ENCODE measurements at regions not wholly inside any gene's neighbourhood (a gene's known extent, or its start where the extent isn't known, plus 50 kb on each side); places are given as distances from the start of the nearest gene placed in this dataset.

- FAIRE-seq, result peak; percentile 73
- DNase-seq (ENCODE audit: low spot score), result peak; percentile 65
Measured at GRCh38 chr16:66315210-66315825, 51.2 kb upstream of the CDH5 start.

DNA sequence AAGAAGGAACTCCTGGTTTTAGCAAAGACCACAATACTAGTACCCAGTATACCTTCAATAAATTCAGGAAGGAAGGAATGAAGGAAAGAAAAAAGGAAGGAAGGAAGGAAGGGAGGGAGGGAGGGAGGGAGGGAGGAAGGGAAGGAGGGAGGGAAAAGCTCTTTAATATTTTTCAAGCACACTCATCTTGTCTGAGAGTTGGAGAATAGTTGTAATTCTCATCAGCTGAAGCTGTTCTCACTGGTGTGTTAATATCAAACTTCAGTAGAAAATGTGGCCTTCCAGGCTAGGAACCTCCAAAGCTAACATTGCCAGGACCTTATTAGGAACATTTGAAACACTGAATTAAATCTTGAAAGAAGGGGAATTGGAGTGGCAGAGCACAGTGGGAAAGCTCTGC is 55.2 kb upstream of the CDH5 start:
- DNase-seq (ENCODE audit: low spot score) (no peak), FAIRE-seq (no peak)

DNA sequence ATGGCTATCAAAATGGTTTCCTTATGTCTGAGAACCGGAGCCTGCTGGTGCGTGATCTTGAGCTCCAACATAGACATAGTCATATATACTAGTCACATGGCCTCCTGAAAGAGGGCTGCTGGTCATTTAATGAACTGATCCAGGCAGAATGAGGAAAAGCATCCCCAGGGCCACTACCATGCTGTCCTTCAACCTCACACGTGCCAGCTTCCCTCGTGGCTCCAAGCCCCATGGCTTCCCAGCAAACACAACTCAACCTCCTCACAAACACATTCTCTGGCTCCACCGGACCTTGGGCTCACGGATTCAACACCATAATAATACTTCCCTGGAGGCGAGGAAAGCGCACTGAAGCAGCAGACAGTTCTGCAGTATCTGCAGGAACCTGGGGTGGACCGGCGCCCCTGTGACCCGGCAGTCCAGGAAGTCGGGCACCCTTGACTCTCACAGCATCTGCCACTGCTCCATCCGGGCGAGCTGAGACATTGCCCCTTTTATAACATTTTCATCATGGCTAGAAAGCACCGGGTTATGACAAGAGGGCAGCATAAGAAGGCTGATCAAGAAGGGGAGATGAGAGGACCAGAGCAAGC is 57.2 kb upstream of the CDH5 start:
- DNase-seq (ENCODE audit: low spot score) (no peak), FAIRE-seq (no peak)

GRCh38 chr16:66308096-66308495 is 58.4 kb upstream of the CDH5 start:
- DNase-seq (ENCODE audit: low spot score) (no peak), FAIRE-seq (no peak)

DNA sequence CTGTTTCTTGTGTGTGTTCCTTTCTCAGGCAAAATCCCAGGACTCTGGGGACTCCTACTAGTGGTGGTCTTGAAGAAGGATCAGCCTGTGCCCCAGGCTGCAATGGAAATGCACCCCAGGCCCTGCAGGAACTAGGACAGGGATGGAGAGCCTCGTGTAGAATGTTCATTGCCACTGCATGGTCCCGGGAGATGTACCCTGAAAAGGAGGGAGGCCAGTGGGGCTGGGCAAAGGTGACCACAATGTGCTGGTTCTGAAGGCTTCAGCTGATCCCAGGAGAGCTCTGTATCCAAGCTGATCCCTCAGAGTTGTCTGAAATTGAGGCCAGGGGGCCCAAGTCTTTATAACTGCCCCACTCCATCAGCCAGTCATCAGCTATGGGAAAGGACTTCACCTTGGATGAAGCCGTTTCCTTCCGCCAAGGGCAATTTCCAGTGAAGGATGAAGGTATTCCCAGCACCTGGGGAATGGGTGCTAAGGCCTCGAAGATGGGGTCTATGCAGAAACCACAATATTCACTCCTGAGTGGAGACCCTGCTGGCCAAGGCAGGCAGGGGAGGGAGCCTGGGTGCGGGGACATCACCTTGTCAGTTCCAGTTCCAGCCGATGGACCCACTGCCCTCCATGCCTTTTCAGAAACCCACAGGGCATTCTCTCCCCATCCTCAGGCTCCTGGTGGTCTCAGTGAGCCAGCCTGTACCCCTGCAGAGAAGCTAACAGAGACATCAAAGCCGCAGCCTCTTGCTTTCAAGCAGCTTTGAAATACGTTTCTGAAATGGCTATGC is 59.9 kb upstream of the CDH5 start:
- DNase-seq (ENCODE audit: low spot score), result no peak
- no peak for FAIRE-seq

GRCh38 chr16:66304961-66305360 is 61.5 kb upstream of the CDH5 start:
- FAIRE-seq, result no peak
- DNase-seq (ENCODE audit: low spot score), result no peak

GRCh38 chr16:66304151-66304550 is 62.3 kb upstream of the CDH5 start:
- no peak for DNase-seq (ENCODE audit: low spot score)
- no peak for FAIRE-seq

- no peak for DNase-seq (ENCODE audit: low spot score)
- FAIRE-seq, result no peak
Measured at GRCh38 chr16:66300501-66300900, 66.0 kb upstream of the CDH5 start.

GRCh38 chr16:66300037-66300436 is 66.5 kb upstream of the CDH5 start:
- no peak for FAIRE-seq

GRCh38 chr16:66299349-66299748 is 67.1 kb upstream of the CDH5 start:
- FAIRE-seq, result no peak

More at GRCh38 chr16:66300037-66300436, 66.5 kb upstream of the CDH5 start:
- no peak for DNase-seq (ENCODE audit: low spot score)

GRCh38 chr16:66298571-66299120 is 67.8 kb upstream of the CDH5 start:
- DNase-seq (ENCODE audit: low spot score) (no peak), FAIRE-seq (no peak)

More at GRCh38 chr16:66299349-66299748, 67.1 kb upstream of the CDH5 start:
- DNase-seq (ENCODE audit: low spot score), result no peak

DNA sequence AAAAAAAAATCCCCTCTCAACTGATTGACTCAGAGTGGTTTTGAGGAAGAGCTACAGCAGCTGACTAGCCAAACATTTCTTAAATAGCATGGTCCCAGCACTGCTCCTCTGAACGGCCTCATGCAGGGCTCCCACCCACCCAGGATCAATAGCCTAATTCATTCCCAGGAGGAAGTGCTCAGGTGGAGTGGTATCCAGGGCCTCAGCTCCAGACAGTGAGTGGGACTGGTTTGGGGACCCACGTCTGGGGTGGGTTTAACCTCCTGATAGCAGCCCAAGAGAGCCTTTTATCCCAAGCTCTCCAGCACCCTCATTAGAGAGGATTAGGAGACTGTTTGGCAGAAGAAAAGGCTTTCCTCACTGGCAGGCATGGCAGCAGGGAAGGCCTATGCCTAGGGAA is 68.5 kb upstream of the CDH5 start:
- DNase-seq (ENCODE audit: low spot score) (no peak), FAIRE-seq (no peak)

DNA sequence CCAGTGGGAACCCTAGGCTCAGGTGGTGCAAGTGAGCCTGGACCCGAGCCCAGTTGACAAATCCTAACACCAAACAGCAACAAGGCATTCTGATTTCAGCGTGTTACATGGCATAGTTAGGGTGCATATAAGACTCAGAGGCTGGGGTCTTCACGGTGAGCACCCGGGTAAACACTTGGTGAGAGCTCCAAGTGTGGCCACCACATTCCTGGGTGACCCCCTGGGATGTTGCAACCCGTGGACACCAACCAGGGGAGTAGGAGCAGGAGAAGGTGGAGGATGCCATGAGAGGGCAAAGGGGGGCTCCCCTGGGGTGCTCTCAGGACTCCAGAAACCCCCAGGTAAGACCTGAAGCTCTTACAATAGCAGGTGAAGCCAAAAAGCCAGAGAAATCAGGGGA is 69.9 kb upstream of the CDH5 start:
- no peak for FAIRE-seq
- no peak for DNase-seq (ENCODE audit: low spot score)

GRCh38 chr16:66295761-66296546 is 70.5 kb upstream of the CDH5 start:
- FAIRE-seq (no peak), DNase-seq (ENCODE audit: low spot score) (no peak)

- FAIRE-seq (no peak), DNase-seq (ENCODE audit: low spot score) (no peak)
Measured at GRCh38 chr16:66295213-66295612, 71.3 kb upstream of the CDH5 start.

GRCh38 chr16:66294507-66294906 is 72.0 kb upstream of the CDH5 start:
- DNase-seq (ENCODE audit: low spot score) (no peak), FAIRE-seq (no peak)

- DNase-seq (ENCODE audit: low spot score) (no peak), FAIRE-seq (no peak)
Measured at GRCh38 chr16:66293932-66294331, 72.6 kb upstream of the CDH5 start.

- DNase-seq (ENCODE audit: low spot score) (no peak), FAIRE-seq (no peak)
Measured at GRCh38 chr16:66293207-66293735, 73.2 kb upstream of the CDH5 start.

DNA sequence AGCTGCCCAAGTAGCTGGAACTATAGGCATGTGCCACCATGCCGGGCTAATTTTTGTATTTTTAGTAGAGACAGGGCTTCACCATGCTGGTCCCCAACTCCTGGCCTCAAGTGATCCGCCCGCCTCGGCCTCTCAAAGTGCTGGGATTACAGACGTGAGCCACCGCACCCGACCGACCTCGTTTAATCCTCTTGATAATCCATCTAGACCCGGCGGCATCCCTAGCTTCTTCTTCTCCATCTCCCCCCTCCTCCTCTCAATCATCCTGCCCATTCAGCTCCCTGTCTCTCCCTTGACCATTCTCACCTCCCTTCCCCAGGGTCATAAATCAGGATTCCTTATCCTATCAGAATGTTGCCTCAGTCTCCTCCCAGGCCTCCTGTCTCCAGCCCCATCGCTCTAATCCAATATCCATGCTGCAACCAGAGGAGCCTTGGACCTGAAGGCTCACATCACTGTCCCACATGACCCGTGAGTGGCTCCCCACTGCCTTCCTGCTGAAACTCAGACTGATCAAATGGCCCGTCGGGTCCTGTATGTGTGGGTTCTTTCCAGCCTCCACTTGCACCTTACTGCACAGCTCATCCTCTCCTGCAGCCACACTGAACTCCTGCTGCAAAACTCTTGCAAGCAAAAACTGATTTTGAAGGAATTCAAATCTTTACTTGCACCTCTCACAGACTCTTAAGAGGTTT is 74.1 kb upstream of the CDH5 start:
- FAIRE-seq (no peak), DNase-seq (ENCODE audit: low spot score) (no peak)

DNA sequence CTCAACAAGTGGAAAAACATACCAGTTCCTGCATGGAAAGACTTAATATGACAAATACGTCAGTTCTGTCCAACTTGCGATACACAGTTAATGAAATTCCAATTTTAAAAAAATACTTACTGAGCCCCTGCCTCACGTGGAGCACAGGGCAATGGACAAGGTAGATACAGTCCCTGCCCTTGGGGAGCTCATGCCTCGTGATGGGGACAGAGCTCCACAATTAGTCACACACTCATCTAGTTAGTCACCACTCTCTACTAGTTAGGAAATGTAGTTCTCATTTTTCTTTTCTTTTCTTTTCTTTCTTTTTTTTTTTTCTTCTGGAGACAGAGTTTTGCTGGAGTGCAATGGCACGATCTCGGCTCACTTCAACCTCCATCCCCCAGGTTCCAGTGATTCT is 74.7 kb upstream of the CDH5 start:
- no peak for DNase-seq (ENCODE audit: low spot score)
- no peak for FAIRE-seq

DNA sequence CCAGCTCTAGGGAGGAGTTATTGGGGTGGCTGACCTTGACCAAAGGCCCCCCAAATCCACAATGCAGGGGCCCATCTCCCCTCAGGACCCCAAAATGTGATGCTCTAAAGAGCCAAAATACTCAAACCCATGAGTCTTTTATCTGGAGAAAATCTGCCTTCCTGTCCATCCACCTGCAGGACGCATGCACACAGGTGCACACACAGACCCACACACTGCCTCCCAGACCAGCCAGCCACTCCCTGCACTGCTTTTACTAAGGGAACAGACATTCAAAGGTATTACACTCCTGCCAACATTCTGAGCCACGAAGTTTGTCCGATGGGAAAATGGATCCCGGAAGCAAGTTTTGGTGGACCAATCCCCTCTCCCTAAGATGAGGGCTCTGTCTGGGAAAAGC is 76.1 kb upstream of the CDH5 start:
- DNase-seq (ENCODE audit: low spot score) (no peak), FAIRE-seq (no peak)
